GM12873 (cell line): ENCODE measurements at regions not wholly inside any gene's neighbourhood (a gene's known extent, or its start where the extent isn't known, plus 50 kb on each side); places are given as distances from the start of the nearest gene placed in this dataset.

Experiments used
- TF ChIP-seq, protein P1 (sequence below): IDR thresholded peaks from 2 replicates; pipeline ENCODE4 v1.5.1; 2012; ENCODE audit warnings: low read depth, mild to moderate bottlenecking, moderate library complexity, low read length, control low read depth; ENCODE audit not compliant: insufficient read depth; ENCODE audit errors: missing control alignments

DNA sequence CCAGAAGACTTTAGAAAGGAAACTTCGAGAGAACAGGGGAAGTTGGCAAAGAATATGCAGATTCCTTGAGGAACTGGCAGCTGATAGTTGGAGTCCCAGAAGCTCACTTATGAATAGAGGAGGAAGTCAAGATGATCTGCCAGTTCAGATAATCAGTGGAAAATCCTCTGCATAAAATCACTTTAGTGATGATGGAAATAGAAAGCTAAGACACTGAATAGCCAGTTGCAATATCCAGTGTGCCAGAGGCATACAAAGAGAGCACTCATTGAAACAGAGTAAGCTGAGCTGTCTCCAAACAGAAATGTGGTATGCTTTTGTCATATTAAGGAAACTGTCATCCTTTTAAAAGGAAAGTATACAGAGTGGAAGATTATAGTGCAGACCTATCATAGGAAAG lies 1207.6 kb downstream of the OTOL1 start:
- TF ChIP-seq, protein P1, sequence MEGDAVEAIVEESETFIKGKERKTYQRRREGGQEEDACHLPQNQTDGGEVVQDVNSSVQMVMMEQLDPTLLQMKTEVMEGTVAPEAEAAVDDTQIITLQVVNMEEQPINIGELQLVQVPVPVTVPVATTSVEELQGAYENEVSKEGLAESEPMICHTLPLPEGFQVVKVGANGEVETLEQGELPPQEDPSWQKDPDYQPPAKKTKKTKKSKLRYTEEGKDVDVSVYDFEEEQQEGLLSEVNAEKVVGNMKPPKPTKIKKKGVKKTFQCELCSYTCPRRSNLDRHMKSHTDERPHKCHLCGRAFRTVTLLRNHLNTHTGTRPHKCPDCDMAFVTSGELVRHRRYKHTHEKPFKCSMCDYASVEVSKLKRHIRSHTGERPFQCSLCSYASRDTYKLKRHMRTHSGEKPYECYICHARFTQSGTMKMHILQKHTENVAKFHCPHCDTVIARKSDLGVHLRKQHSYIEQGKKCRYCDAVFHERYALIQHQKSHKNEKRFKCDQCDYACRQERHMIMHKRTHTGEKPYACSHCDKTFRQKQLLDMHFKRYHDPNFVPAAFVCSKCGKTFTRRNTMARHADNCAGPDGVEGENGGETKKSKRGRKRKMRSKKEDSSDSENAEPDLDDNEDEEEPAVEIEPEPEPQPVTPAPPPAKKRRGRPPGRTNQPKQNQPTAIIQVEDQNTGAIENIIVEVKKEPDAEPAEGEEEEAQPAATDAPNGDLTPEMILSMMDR: no peak

DNA sequence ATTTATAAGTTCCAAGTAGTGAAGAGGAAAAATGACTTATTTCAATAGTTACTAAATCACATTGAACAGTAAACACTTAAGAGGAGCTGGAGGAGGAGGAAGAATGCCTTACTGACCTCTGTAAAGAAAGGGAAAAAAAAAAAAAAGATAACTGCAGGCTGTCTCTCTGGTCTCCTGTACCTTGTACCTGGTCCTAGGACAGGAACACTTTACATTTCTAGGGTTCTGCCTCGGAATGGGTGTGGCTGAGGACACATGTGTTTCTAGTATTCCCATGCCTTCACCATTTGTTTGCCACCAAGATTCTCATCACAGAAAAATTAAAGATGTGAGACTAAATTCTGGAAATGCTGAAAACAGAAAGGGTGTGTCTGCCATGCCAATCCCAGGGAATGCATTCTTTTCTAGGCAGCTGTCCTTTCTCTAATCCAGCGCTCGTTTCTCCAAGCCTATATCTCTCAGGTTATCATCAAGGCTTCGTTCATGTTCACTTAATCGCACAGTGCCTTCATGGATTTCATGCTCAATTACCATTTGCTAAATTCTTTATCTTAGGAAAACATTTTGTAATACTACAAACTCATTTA lies 1208.3 kb downstream of the OTOL1 start:
- TF ChIP-seq, protein P1: no peak

DNA sequence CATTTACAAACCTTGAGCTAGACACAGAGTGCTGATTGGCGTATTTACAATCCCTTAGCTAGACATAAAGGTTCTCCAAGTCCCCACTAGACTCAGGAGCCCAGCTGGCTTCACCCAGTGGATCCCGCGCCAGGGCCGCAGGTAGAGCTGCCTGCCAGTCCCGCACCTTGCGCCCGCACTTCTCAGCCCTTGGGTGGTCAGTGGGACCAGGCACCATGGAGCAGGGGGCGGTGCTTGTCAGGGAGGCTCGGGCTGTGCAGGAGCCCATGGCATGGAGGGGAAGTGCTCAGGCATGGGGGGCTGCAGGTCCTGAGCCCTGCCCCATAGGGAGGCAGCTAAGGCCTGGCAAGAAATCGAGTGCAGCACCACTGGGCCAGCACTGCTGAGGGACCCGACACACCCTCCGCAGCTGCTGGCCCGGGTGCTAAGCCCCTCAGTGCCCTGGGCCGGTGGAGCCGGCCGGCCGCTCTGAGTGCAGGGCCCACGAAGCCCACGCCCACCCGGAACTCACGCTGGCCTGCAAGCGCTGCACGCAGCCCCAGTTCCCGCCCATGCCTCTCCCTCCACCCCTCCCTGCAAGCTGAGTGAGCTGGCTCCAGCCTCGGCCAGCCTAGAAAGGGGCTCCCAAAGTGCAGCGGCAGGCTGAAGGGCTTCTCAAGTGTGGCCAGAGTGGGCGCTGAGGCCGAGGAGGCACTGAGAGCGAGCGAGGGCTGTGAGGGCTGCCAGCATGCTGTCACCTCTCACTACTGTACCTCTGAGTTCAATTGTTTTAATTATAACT lies 1213.9 kb downstream of the OTOL1 start:
- TF ChIP-seq, protein P1: no peak

DNA sequence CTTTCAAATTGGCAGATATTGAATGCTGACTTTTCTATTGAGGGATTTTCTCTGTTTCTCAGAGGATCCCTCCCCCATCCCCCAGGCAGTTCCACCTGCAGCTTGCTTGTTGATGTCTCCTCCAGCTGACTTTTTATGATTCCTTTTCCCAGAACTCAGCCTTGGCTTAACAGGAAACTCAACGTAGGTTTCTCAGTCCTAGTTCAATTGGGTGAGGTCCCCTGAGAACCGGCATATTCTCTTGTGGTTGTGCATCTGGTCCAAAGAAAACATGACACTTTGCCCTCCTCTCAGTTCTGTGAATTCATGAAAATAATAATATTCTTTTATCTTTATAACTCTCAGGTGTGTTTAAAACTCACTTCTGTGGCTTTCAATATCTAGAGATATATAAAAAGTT lies 1222.1 kb downstream of the OTOL1 start:
- TF ChIP-seq, protein P1: no peak

DNA sequence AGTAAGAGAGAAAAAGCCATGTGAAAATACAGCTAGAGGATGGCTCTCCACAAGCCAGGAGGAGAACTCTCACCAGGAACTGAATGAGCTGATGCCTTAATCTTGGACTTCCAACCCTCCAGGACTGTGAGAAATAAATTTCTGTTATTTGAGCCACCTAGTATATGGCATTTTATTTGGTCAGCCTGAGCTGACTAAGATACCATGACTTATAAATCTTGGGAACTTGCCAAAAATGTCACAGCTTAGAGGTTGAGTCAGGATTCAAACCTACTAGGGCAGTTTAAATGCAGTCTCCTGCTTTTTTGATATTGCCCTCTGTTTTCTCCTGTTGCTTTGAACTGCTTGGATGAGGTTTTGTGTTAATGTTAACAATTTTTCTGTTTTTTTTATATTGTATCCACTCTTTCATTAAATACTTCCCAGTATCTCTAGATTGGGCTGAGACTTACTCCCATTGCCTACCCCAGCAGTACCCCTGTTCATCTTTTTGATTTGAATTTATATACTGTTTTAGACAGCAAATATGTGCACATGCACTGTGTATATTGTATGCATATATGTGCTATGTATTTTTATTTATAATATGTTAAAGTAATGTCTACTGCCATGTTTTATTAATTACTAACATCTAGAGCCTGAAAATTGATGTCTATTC lies 1223.2 kb downstream of the OTOL1 start:
- TF ChIP-seq, protein P1: no peak

DNA sequence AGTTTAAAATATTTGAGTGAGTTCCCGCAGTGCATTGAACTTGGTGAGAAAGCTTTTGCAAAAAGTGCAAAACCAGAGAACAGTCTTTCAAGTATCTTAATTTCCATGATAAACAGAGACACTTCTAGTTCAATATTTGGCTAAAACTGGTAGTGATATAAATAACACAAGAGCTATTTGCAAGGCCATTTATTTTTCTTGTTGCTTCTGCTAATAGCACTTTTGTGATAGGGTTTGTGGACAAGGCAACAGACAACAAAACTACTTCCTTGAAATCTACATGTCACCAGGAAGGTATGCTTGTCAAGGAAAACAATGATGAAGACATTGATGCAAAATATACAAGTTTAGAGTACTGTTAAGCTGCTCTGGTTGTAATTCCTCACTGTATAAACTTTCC lies 1225.1 kb downstream of the OTOL1 start:
- TF ChIP-seq, protein P1: no peak

DNA sequence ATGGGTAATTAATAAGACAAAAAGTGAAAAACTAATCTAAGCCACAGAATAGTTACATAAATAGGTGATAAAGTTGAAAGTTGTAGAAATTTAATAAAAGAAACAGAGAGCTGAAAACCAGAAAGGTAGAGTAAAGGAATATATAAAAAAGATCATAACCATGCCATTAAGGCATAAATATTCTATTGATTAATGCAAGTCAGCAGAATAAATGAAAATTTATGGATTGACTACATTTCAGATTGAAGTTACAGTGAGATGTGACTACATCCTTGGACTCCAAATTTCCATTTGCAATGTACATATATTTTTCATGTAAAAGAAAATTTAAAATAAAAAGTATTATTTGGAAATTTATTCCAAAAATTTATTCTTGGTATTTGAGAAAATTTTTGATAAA lies 1225.7 kb downstream of the OTOL1 start:
- TF ChIP-seq, protein P1: no peak
